SK-MEL-5 (cell line): ENCODE measurements at regions not wholly inside any gene's neighbourhood (a gene's known extent, or its start where the extent isn't known, plus 50 kb on each side); places are given as distances from the start of the nearest gene placed in this dataset.
"Not testable (repeated sequence)": the region's sequence is repeated elsewhere in the genome, so short reads cannot be mapped to it uniquely, and the experiment has no call there.

ENCODE experiments used
- DNase-seq: peaks from one replicate; pipeline ENCODE4 v3.0.0-alpha.2; 2016; ENCODE audit warnings: low read depth, low spot score
- in situ Hi-C: cut with HindIII; loops from 2 replicates; pipeline ENCODE4 v1.10.0; 2016; ENCODE audit warnings: low sequenced_read_pairs, high pct_unique_total_duplicates, low pct_unique_long_range_greater_than_20kb

- in situ Hi-C loops = no loop called here
- DNase-seq = no peak
Observed at GRCh38 chr5:51691538-51692079, 308.4 kb downstream of the ISL1 start.

GRCh38 chr5:51694826-51695225 lies 311.6 kb downstream of the ISL1 start:
- DNase-seq = no peak
- in situ Hi-C loops = no loop called here

- in situ Hi-C loops = no loop called here
Observed at GRCh38 chr5:51696122-51696521, 312.9 kb downstream of the ISL1 start.

GRCh38 chr5:51702046-51702445 lies 318.8 kb downstream of the ISL1 start:
- in situ Hi-C loops, DNase-seq: not testable (repeated sequence)

More at GRCh38 chr5:51696122-51696521, 312.9 kb downstream of the ISL1 start:
- no peak for DNase-seq

- DNase-seq = no peak
- in situ Hi-C loops = no loop called here
Observed at GRCh38 chr5:51712201-51712600, 329.0 kb downstream of the ISL1 start.

- in situ Hi-C loops, DNase-seq: not testable (repeated sequence)
Observed at GRCh38 chr5:51715445-51715844, 332.2 kb downstream of the ISL1 start.

GRCh38 chr5:51731421-51732029 lies 348.3 kb downstream of the ISL1 start:
- in situ Hi-C loops = no loop called here

GRCh38 chr5:51732304-51732703 lies 349.1 kb downstream of the ISL1 start:
- in situ Hi-C loops = no loop called here
- no peak for DNase-seq

More at GRCh38 chr5:51731421-51732029, 348.3 kb downstream of the ISL1 start:
- DNase-seq = peak; percentile 14

- in situ Hi-C loops = no loop called here
- DNase-seq = no peak
Observed at GRCh38 chr5:51734677-51735076, 351.4 kb downstream of the ISL1 start.

- in situ Hi-C loops = no loop called here
- no peak for DNase-seq
Observed at GRCh38 chr5:51746023-51746422, 362.8 kb downstream of the ISL1 start.

GRCh38 chr5:51748647-51749046 lies 365.4 kb downstream of the ISL1 start:
- DNase-seq = no peak
- in situ Hi-C loops = no loop called here
